Activated naive CD8-positive, alpha-beta T cell treated with anti-CD3 and anti-CD28 coated beads, Interleukin-2, amount 50 U/mL, for 24 hours (primary cell): ENCODE measurements at regions not wholly inside any gene's neighbourhood (a gene's known extent, or its start where the extent isn't known, plus 50 kb on each side); places are given as distances from the start of the nearest gene placed in this dataset.

Experiments used
- ATAC-seq: fragments of 150-1000 bp; cut with Tn5 transposase; one replicate; pipeline ENCODE4 v1.10.0; 2021
- DNase-seq: peaks from one replicate; pipeline ENCODE4 v3.0.0; 2021
- H3K27ac Mint-ChIP-seq: one replicate; pipeline ENCODE4 v1.8.0; 2021; ENCODE audit warnings: mild to moderate bottlenecking, mixed read lengths
- H3K27me3 Mint-ChIP-seq: one replicate; pipeline ENCODE4 v1.8.0; 2021; ENCODE audit warnings: mixed read lengths
- H3K36me3 Mint-ChIP-seq: one replicate; pipeline ENCODE4 v1.8.0; 2021; ENCODE audit warnings: low read depth, mixed read lengths
- H3K4me1 Mint-ChIP-seq: one replicate; pipeline ENCODE4 v1.8.0; 2021; ENCODE audit warnings: mixed read lengths
- H3K4me3 Mint-ChIP-seq: one replicate; pipeline ENCODE4 v1.8.0; 2021; ENCODE audit warnings: mild to moderate bottlenecking, moderate library complexity, mixed read lengths
- H3K9me3 Mint-ChIP-seq: one replicate; pipeline ENCODE4 v1.8.0; 2021; ENCODE audit warnings: mixed read lengths

DNA sequence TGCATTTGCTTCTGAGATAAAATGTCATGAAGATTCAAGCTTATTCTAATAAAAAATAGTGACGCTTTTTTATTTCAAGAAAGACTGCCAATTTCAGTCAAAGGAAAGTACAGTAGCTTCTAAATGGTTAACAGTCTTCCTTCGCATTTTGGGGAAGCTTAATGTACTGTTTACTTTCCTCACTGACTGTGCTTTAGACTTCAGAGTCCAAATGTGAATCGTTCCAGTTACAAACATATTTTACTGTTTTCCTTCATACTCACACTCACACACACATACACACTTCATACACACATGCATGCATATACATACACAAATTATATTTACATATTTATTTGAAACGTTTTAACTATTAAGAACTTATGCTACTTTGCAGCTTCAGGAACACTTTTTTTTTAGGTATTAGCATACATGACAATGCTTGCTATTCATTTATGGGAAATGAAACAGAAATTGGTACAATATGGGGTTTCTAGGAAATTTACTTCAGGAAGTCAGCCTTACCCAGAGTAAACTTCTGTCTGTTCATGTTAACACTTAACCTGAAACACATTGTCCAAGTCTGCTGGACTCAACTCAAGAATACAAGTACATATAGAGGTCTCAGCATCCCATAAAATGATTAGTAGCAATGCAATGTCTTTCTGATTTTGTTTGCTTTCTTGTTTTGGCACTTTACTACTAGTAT lies 145.4 kb downstream of the RPS12 start:
- no peaks in the 10 kb centered on the region for H3K9me3 Mint-ChIP-seq

GRCh38 chr6:132960720-132961119 lies 146.4 kb downstream of the RPS12 start:
- Mint-ChIP-seq H3K9me3 (no peaks in the 10 kb centered on the region), H3K27ac (no peak overlapping the region), H3K27me3 (peaks cover 20% of the 10 kb centered on the region), H3K36me3 (no peaks in the 10 kb centered on the region), H3K4me3 (no peak overlapping the region), H3K4me1 (no peaks in the 10 kb centered on the region)
- DNase-seq (no peak), ATAC-seq (no peak)

More for the DNA sequence above, 145.4 kb downstream of the RPS12 start:
- Mint-ChIP-seq H3K36me3 (no peaks in the 10 kb centered on the region), H3K27me3 (peaks cover 20% of the 10 kb centered on the region), H3K4me3 (no peak overlapping the region), H3K27ac (no peak overlapping the region), H3K4me1 (no peaks in the 10 kb centered on the region)
- DNase-seq (no peak), ATAC-seq (no peak)

DNA sequence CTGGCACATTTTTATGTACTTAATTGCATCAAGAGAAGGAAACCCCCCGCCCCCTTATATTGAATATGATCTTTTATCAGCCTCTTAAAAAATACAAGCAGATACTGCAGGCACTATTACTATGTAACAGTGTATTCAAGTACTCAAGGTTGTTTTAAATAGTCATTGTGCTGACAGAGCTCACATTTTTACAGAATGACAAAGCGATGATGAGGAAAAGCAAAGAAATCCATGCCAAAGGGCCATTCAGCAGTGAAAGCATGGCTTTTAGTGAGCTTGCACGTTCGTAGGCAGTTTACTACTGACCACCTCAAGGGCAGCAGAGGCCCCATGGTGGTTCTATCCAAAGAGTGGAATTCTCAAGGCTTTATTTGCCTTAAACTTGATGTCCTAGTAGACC lies 146.8 kb downstream of the RPS12 start:
- Mint-ChIP-seq H3K36me3 (no peaks in the 10 kb centered on the region), H3K27ac (no peak overlapping the region), H3K4me3 (no peak overlapping the region), H3K9me3 (no peaks in the 10 kb centered on the region), H3K4me1 (no peaks in the 10 kb centered on the region), H3K27me3 (peaks cover 19% of the 10 kb centered on the region)
- no peak for ATAC-seq
- no peak for DNase-seq

DNA sequence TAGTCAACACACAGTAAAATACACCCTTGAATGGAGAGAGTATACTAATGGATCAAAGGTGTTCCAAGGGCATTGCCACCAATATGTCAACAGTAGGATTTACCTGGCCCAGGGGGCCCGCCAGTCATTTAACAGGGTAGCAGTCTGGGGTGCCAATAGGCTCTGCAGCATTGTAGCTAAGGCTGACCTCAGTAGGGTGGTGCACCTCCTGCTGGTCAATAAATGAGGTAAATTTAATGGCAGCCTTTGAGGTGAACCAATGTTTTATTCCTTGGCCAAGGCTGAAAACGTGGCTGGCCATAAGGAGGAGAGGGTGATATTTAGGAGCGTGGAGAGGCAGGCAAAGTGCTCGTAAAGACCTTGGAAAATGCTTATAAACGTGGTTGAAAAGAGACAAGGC lies 147.2 kb downstream of the RPS12 start:
- Mint-ChIP-seq H3K27ac (no peak overlapping the region), H3K9me3 (no peaks in the 10 kb centered on the region)
- no peak for ATAC-seq

DNA sequence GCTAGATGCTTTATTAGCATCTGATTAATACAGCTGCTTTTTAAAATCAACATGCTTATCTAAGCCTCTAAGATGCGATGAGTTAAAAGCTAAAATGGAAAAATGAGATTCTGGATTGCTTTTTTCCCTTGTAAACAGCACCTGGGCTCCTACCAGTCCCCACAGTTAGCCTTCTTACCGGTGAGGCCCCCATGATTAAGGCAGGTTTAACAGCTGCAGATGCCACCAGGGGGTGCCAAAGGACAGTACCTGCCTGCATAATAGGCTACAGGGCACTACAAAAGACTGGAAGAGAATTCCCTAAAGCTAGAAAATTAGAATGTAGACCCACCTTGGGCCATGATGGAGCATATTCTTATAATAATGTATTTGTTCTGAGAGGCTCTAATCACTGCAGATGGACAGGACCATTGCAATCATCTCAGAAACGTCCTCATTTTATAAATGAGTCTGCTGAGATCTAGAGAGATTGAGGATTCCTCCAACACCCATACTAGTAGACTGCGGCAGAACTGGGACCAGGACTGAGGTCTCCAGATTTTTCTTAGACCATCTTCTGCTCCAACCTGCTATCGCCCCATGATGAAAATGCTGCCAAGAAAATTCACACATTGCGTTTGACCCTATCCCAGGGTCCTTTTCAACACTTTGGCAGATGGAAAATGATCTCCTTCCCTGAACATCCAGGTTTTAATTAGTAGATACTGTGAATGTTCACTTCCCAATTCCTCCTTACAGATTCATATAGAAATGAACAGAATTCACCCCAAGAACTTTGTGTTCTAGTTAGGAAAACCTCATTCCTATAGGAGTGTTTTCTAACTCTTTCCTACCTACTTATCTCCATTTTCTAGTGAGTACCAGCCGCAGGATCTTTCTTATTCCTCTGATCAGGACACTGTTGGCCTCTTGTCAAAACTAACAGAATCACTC lies 148.8 kb downstream of the RPS12 start:
- ATAC-seq (peak; percentile 66), DNase-seq (peak; percentile 62)
- Mint-ChIP-seq H3K36me3 (no peaks in the 10 kb centered on the region), H3K4me1 (no peaks in the 10 kb centered on the region), H3K27ac (no peak overlapping the region), H3K4me3 (no peak overlapping the region), H3K27me3 (peaks cover 7% of the 10 kb centered on the region), H3K9me3 (no peaks in the 10 kb centered on the region)

More for the DNA sequence above, 147.2 kb downstream of the RPS12 start:
- no peaks in the 10 kb centered on the region for H3K36me3 Mint-ChIP-seq
- H3K27me3 Mint-ChIP-seq: peaks cover 16% of the 10 kb centered on the region
- H3K4me3 Mint-ChIP-seq: no peak overlapping the region
- no peaks in the 10 kb centered on the region for H3K4me1 Mint-ChIP-seq
- DNase-seq: no peak

- ATAC-seq: no peak
- H3K4me3 Mint-ChIP-seq: no peak overlapping the region
- no peak for DNase-seq
These were observed 149.9 kb downstream of the RPS12 start for GRCh38 chr6:132964101-132964867.

DNA sequence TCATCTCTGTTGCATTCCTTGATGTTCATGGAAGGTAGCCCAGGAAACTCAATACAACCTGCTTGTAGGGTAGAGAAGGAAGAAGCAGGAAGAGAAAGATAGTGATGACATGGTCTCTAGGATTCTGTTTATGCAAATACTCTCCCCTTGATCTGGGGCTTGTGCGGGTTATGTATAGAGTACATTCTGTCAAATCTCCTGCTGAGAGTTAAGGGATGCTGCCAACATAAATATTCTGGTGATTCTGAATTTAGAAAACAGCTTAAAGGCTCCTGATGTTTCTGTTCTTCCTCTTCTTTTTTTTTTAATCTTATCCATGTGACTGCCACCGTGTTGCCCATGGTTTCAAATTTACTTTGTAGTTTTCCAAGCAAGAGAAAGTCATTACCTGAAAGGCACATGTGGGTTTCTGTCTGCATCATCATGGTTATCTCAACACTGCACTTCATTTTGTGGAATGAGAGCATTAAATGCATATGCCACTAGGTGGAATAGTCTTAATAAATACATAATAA lies 150.6 kb downstream of the RPS12 start:
- no peak for ATAC-seq
- H3K4me3 Mint-ChIP-seq: no peak overlapping the region
- peaks cover 7% of the 10 kb centered on the region for H3K27me3 Mint-ChIP-seq
- H3K27ac Mint-ChIP-seq: no peak overlapping the region
- no peaks in the 10 kb centered on the region for H3K36me3 Mint-ChIP-seq
- H3K9me3 Mint-ChIP-seq: no peaks in the 10 kb centered on the region
- no peak for DNase-seq
- H3K4me1 Mint-ChIP-seq: no peaks in the 10 kb centered on the region

More at GRCh38 chr6:132964101-132964867, 149.9 kb downstream of the RPS12 start:
- Mint-ChIP-seq H3K27ac (no peak overlapping the region), H3K36me3 (no peaks in the 10 kb centered on the region), H3K27me3 (peaks cover 7% of the 10 kb centered on the region), H3K9me3 (no peaks in the 10 kb centered on the region), H3K4me1 (no peaks in the 10 kb centered on the region)

GRCh38 chr6:132967871-132968270 lies 153.5 kb downstream of the RPS12 start:
- Mint-ChIP-seq H3K27ac (no peak overlapping the region), H3K36me3 (no peaks in the 10 kb centered on the region), H3K27me3 (peaks cover 11% of the 10 kb centered on the region), H3K4me1 (no peaks in the 10 kb centered on the region), H3K4me3 (no peak overlapping the region), H3K9me3 (no peaks in the 10 kb centered on the region)
- no peak for DNase-seq
- ATAC-seq: no peak

DNA sequence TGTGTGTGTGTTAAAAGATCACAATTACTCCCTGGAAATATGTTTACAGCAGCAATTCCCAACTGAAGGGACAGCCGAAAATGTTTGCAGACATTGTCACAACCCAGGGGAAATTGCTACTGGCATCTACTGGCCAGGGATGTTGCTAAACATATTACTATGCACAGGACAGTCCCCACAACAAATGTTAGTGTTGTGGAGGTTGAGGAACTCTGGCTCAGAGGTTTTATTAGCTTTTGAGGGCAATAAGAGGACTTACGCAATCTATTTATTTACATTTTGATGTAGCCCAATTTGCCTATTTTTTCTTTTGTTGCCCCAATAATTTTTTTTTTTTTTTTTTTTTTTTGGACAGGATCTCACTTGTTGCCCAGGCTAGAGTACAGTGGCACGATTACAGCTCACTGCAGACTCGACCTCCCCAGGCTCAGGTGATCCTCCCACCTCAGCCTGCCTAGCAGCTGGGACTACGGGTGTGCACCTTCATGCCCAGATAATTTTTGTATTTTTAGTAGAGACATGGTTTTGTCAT lies 154.1 kb downstream of the RPS12 start:
- no peak for ATAC-seq
- H3K27me3 Mint-ChIP-seq: peaks cover 6% of the 10 kb centered on the region
- H3K27ac Mint-ChIP-seq: no peak overlapping the region
- no peak overlapping the region for H3K4me3 Mint-ChIP-seq
- H3K4me1 Mint-ChIP-seq: no peaks in the 10 kb centered on the region
- no peaks in the 10 kb centered on the region for H3K9me3 Mint-ChIP-seq
- H3K36me3 Mint-ChIP-seq: no peaks in the 10 kb centered on the region
- DNase-seq: no peak

- ATAC-seq: no peak
- Mint-ChIP-seq H3K4me1 (no peaks in the 10 kb centered on the region), H3K9me3 (no peaks in the 10 kb centered on the region), H3K4me3 (no peak overlapping the region), H3K36me3 (no peaks in the 10 kb centered on the region), H3K27ac (no peak overlapping the region), H3K27me3 (peaks cover 7% of the 10 kb centered on the region)
- no peak for DNase-seq
These were observed 154.8 kb downstream of the RPS12 start for GRCh38 chr6:132969196-132969595.

DNA sequence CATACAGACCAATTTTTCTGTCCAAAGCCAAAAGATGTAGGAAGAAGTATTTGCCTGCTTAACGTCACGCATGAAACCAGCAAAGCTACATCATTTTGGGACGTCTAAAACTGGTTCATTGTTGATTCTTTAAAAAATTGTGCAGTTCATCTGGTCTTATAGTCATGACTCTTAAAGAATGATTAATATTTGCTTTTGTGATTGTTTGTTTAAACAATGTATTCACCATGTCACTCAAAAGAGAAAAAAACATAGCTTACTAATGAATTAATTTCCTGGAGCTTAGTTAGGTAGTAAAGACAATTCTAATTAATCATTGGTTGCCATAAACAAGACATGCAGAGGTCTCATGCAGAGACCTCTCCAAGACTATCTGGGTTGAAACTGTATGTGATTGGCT lies 157.3 kb downstream of the RPS12 start:
- no peaks in the 10 kb centered on the region for H3K36me3 Mint-ChIP-seq

GRCh38 chr6:132972254-132972653 lies 157.9 kb downstream of the RPS12 start:
- H3K9me3 Mint-ChIP-seq: no peaks in the 10 kb centered on the region
- no peak overlapping the region for H3K4me3 Mint-ChIP-seq
- peaks cover 8% of the 10 kb centered on the region for H3K27me3 Mint-ChIP-seq
- DNase-seq: no peak
- ATAC-seq: no peak
- no peaks in the 10 kb centered on the region for H3K36me3 Mint-ChIP-seq
- H3K4me1 Mint-ChIP-seq: no peaks in the 10 kb centered on the region
- no peak overlapping the region for H3K27ac Mint-ChIP-seq

More for the DNA sequence above, 157.3 kb downstream of the RPS12 start:
- no peak overlapping the region for H3K27ac Mint-ChIP-seq
- ATAC-seq (no peak), DNase-seq (no peak)
- no peaks in the 10 kb centered on the region for H3K9me3 Mint-ChIP-seq
- H3K4me1 Mint-ChIP-seq: no peaks in the 10 kb centered on the region
- H3K27me3 Mint-ChIP-seq: peaks cover 8% of the 10 kb centered on the region
- no peak overlapping the region for H3K4me3 Mint-ChIP-seq

DNA sequence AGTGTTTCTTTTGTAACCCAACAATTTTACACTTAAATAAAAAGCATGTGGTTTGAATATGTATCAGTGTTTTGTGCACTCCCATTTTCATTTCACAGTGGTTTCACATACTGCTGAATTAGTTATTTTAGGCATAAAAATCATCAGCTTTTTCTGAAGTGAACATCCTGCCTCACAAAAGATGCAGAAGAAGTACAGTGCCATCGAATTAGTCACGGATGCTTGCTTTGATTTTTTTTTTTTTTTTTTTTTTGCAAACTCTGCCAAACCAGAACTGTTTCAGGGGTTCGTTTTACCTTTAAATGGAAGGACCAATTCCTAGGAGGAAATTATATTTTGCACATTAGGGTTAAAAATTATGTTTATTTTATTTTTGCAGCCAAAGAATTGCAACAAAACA lies 158.6 kb downstream of the RPS12 start:
- DNase-seq: no peak
- no peak for ATAC-seq
- Mint-ChIP-seq H3K36me3 (no peaks in the 10 kb centered on the region), H3K4me3 (no peak overlapping the region), H3K27ac (no peak overlapping the region), H3K4me1 (no peaks in the 10 kb centered on the region), H3K9me3 (no peaks in the 10 kb centered on the region), H3K27me3 (peaks cover 8% of the 10 kb centered on the region)

DNA sequence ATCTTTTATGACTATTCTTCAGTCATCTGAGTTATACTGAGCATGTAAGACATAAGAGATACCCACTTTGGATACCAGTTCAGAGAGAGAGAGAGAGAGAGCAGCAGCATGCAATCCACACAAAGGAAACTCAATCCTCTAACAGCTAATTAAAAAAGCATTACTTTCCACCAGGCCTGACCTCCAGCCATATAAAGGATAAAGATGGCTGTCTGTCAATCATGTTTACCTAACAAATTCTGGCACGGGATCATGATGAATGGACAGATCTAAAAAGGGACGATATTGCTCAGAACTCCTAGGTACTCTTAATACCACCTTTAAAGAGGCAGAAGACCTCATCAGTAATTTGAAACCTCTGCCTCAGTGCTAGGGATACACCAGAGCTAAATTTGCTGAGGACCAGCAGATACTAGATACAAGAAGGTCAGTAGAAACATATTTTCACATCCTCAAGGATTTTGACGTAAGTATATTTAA lies 159.2 kb downstream of the RPS12 start:
- no peak overlapping the region for H3K4me3 Mint-ChIP-seq
- no peaks in the 10 kb centered on the region for H3K9me3 Mint-ChIP-seq
- no peak overlapping the region for H3K27ac Mint-ChIP-seq
- ATAC-seq (no peak), DNase-seq (no peak)
- H3K36me3 Mint-ChIP-seq: no peaks in the 10 kb centered on the region
- H3K4me1 Mint-ChIP-seq: no peaks in the 10 kb centered on the region
- H3K27me3 Mint-ChIP-seq: peaks cover 8% of the 10 kb centered on the region
